Endothelial cell of umbilical vein (primary cell): ENCODE measurements at regions not wholly inside any gene's neighbourhood (a gene's known extent, or its start where the extent isn't known, plus 50 kb on each side); places are given as distances from the start of the nearest gene placed in this dataset.

Source experiments
- BruUV-seq: library from RNA; stranded (reverse); fragments of 400-500 nt; replicated peaks from 2 replicates; lab custom pipeline; 2021; lab: Mats Ljungman, UMichigan
- CTCF ChIA-PET: fragments of 300-600, 350-600 bp; sonication (Branson Sonifier 250); formaldehyde crosslinking; loops from one replicate; lab custom pipeline; 2021; ENCODE audit warnings: antibody characterized with exemption, inconsistent platforms; lab: Charles Lee
- POLR2A ChIA-PET: fragments of 300-600, 350-600 bp; sonication (Branson Sonifier 250); formaldehyde crosslinking; loops from one replicate; lab custom pipeline; 2021; ENCODE audit warnings: antibody characterized with exemption, inconsistent platforms; lab: Charles Lee
- DNase-seq: peaks from one replicate; pipeline ENCODE4 v3.0.0-alpha.2; 2011; ENCODE audit warnings: low read depth, low spot score
- FAIRE-seq: peaks from 2 replicates; lab custom pipeline; 2011; peaks lifted over from hg19 to GRCh38; lab: Jason Lieb, UNC
- H2AFZ ChIP-seq: 2 replicates; pipeline ENCODE4 v1.6.0; 2012; ENCODE audit warnings: low read depth, low read length, control low read depth, inconsistent platforms
- H3K27ac ChIP-seq: 2 replicates; pipeline ENCODE4 v1.5.1; 2011; ENCODE audit warnings: low read depth, mild to moderate bottlenecking, control low read depth, low read length, moderate library complexity; ENCODE audit not compliant: insufficient read depth
- H3K27me3 ChIP-seq, 2 experiments: 2 replicates each; pipeline versions ENCODE4 v1.6.0 to v1.6.1; 2011; ENCODE audit warnings: low read length in 2 of 2, mixed read lengths in 1 of 2; ENCODE audit not compliant: control insufficient read depth in 2 of 2, insufficient read depth in 2 of 2
- H3K36me3 ChIP-seq, 2 experiments: 2 replicates in 1 of 2; 3 replicates in 1 of 2; pipeline ENCODE4 v1.5.1; 2011; ENCODE audit warnings: low read length in 2 of 2, mild to moderate bottlenecking in 1 of 2, moderate library complexity in 1 of 2; ENCODE audit not compliant: control insufficient read depth in 2 of 2, insufficient read depth in 2 of 2; ENCODE audit errors: extremely low read depth in 1 of 2
- H3K4me1 ChIP-seq: 3 replicates; pipeline ENCODE4 v1.5.1; 2011; ENCODE audit warnings: mild to moderate bottlenecking, low read length; ENCODE audit not compliant: control insufficient read depth, insufficient read depth; ENCODE audit errors: extremely low read depth
- H3K4me2 ChIP-seq: 2 replicates; pipeline ENCODE4 v1.6.1; 2011; ENCODE audit warnings: low read length, control low read depth, mixed read lengths; ENCODE audit not compliant: insufficient read depth
- H3K4me3 ChIP-seq, 3 experiments: fragments of 200-600 bp in 1 of 3; sonication (generic), shearing (Covaris generic) in 1 of 3; replicated peaks in 1 of 3; 2 replicates each; pipeline ENCODE4 v1.5.1; 2011 to 2016; ENCODE audit warnings: control low read depth in 3 of 3, low read length in 3 of 3, mild to moderate bottlenecking in 2 of 3, inconsistent platforms in 1 of 3, low read depth in 1 of 3, moderate library complexity in 1 of 3; ENCODE audit not compliant: insufficient read depth in 1 of 3
- H3K79me2 ChIP-seq: 2 replicates; pipeline ENCODE4 v1.6.0; 2012; ENCODE audit warnings: low read length, inconsistent platforms; ENCODE audit not compliant: control insufficient read depth, insufficient read depth
- H3K9ac ChIP-seq: replicated peaks from 2 replicates; pipeline ENCODE3; 2011; ENCODE audit warnings: low read length, control low read depth; ENCODE audit not compliant: insufficient read depth; ENCODE audit errors: extremely low read depth
- H3K9me1 ChIP-seq: replicated peaks from 3 replicates; pipeline ENCODE4 v1.6.0; 2011; ENCODE audit warnings: mild to moderate bottlenecking, low read length; ENCODE audit not compliant: control insufficient read depth, insufficient read depth; ENCODE audit errors: extremely low read depth
- H3K9me3 ChIP-seq: replicated peaks from 2 replicates; pipeline ENCODE4 v1.5.1; 2012; ENCODE audit warnings: low read length, inconsistent platforms; ENCODE audit not compliant: control insufficient read depth, insufficient read depth
- H4K20me1 ChIP-seq: replicated peaks from 2 replicates; pipeline ENCODE3; 2011; ENCODE audit warnings: mild to moderate bottlenecking, low read length; ENCODE audit not compliant: control insufficient read depth, insufficient read depth; ENCODE audit errors: extremely low read depth
- EZH2 ChIP-seq: IDR thresholded peaks from 2 replicates; pipeline ENCODE4 v1.6.1; 2012; ENCODE audit warnings: borderline replicate concordance, low read depth, mild to moderate bottlenecking, moderate library complexity, low read length, inconsistent platforms; ENCODE audit not compliant: severe bottlenecking
- FOS ChIP-seq: IDR thresholded peaks from 2 replicates; pipeline ENCODE4 v1.6.1; 2011; ENCODE audit warnings: mild to moderate bottlenecking, low read length, moderate library complexity, borderline replicate concordance; ENCODE audit not compliant: insufficient read depth
- GATA2 ChIP-seq: IDR thresholded peaks from 2 replicates; pipeline ENCODE4 v1.7.0; 2011; ENCODE audit warnings: low read depth, mild to moderate bottlenecking, moderate library complexity, mixed read lengths, low read length; ENCODE audit not compliant: insufficient read length, insufficient read depth
- JUN ChIP-seq: IDR thresholded peaks from 2 replicates; pipeline ENCODE4 v1.6.1; 2011; ENCODE audit warnings: borderline replicate concordance, low read depth; ENCODE audit not compliant: insufficient read length, insufficient read depth
- MYC ChIP-seq: IDR thresholded peaks from one replicate; pipeline ENCODE4 v1.6.1; 2011; ENCODE audit warnings: mild to moderate bottlenecking, low read depth, low read length
- POLR2A ChIP-seq: IDR thresholded peaks from 2 replicates; pipeline ENCODE4 v1.6.1; 2012; ENCODE audit warnings: low read depth, mild to moderate bottlenecking, control low read depth, low read length
- POLR2AphosphoS5 ChIP-seq: IDR thresholded peaks from 2 replicates; pipeline ENCODE4 v1.6.1; 2012; ENCODE audit warnings: low read depth, mild to moderate bottlenecking, control low read depth, low read length, moderate library complexity; ENCODE audit not compliant: insufficient read depth
- dilution Hi-C: fragments of 300-500 bp; cut with MboI; formaldehyde crosslinking; loops from one replicate; pipeline ENCODE4 v1.15.0; 2019; ENCODE audit warnings: low sequenced_read_pairs; ENCODE audit not compliant: extremely low pct_ligation_motif_present
- intact Hi-C: fragments of 100-400 bp; cut with micrococcal nuclease; formaldehyde crosslinking; loops from one replicate; pipeline ENCODE4 v1.10.0; 2022
- TF ChIP-seq, protein P1 (sequence below): IDR thresholded peaks from 2 replicates; pipeline ENCODE4 v1.6.1; 2011; ENCODE audit not compliant: insufficient read depth, insufficient read length
- TF ChIP-seq, protein P2 (sequence below), 2 donors: IDR thresholded peaks; 1 replicate in 1 of 2; 2 replicates in 1 of 2; pipeline ENCODE4 v1.5.1; 2011; ENCODE audit warnings: low read length in 2 of 2, mild to moderate bottlenecking in 2 of 2, moderate library complexity in 2 of 2, control low read depth in 1 of 2, inconsistent platforms in 1 of 2, low read depth in 1 of 2; ENCODE audit not compliant: insufficient read depth in 1 of 2; ENCODE audit errors: extremely low read depth in 1 of 2

DNA sequence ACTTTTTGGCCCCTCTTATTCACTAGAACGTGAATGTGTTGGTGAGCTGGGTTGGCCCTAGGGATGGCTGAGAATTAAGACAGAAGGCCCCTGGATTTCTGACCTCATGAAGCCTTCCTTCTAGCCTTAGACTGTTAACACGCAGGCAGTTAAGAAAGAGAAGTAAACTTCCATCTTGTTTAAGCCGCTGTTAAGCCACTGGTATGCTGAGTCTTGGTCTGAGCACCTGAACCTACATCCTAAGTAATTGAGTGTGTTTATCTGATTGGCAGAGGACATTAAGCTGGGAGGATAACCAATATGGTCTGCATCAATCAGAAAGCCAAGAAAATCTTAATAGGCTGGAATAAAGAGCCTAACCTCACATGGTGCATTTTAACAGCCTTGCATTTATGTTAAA, 535.0 kb upstream of the ARID1B start:
- BruUV-seq = no TSS peak
- TF ChIP-seq EZH2 (no peak), MYC (no peak), GATA2 (no peak), POLR2AphosphoS5 (no peak), POLR2A (no peak), FOS (no peak), JUN (no peak)
- TF ChIP-seq, protein P1, sequence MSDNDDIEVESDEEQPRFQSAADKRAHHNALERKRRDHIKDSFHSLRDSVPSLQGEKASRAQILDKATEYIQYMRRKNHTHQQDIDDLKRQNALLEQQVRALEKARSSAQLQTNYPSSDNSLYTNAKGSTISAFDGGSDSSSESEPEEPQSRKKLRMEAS = no peak
- TF ChIP-seq, protein P2, sequence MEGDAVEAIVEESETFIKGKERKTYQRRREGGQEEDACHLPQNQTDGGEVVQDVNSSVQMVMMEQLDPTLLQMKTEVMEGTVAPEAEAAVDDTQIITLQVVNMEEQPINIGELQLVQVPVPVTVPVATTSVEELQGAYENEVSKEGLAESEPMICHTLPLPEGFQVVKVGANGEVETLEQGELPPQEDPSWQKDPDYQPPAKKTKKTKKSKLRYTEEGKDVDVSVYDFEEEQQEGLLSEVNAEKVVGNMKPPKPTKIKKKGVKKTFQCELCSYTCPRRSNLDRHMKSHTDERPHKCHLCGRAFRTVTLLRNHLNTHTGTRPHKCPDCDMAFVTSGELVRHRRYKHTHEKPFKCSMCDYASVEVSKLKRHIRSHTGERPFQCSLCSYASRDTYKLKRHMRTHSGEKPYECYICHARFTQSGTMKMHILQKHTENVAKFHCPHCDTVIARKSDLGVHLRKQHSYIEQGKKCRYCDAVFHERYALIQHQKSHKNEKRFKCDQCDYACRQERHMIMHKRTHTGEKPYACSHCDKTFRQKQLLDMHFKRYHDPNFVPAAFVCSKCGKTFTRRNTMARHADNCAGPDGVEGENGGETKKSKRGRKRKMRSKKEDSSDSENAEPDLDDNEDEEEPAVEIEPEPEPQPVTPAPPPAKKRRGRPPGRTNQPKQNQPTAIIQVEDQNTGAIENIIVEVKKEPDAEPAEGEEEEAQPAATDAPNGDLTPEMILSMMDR (IDR thresholded peaks at IDR 0.05; ENCODE audit: extremely low read depth in 1 of 2, insufficient read depth in 1 of 2, low read depth in 1 of 2, low read length in 2 of 2) = no peak
- Histone ChIP-seq H3K27me3 (no peaks in the 10 kb centered on the region), H3K9ac (no peak overlapping the region), H3K4me1 (no peaks in the 10 kb centered on the region), H3K79me2 (no peaks in the 10 kb centered on the region), H3K4me2 (no peak overlapping the region), H3K27ac (no peak overlapping the region), H3K4me3 (no peak overlapping the region), H3K36me3 (no peaks in the 10 kb centered on the region), H2AFZ (no peak overlapping the region), H4K20me1 (no peaks in the 10 kb centered on the region), H3K9me3 (no peaks in the 10 kb centered on the region), H3K9me1 (no peaks in the 10 kb centered on the region)
- dilution Hi-C loops = no loop called here
- ChIA-PET CTCF (no interaction called here), POLR2A (no interaction called here)
- DNase-seq (no peak), FAIRE-seq (no peak)
- intact Hi-C loops = no loop called here
